HCT116 (cell line): ENCODE measurements at regions not wholly inside any gene's neighbourhood (a gene's known extent, or its start where the extent isn't known, plus 50 kb on each side); places are given as distances from the start of the nearest gene placed in this dataset.

Experiments used
- CEBPB ChIP-seq: IDR thresholded peaks from 2 replicates; pipeline ENCODE4 v1.6.1; 2012; ENCODE audit warnings: low read depth
- EZH2 ChIP-seq: fragments of 200-600 bp; sonication (generic); IDR thresholded peaks from 2 replicates; pipeline ENCODE4 v1.6.1; 2017; ENCODE audit warnings: antibody characterized with exemption, mixed run types
- JUND ChIP-seq: IDR thresholded peaks from 2 replicates; pipeline ENCODE4 v1.6.1; 2012
- POLR2AphosphoS5 ChIP-seq: IDR thresholded peaks from 2 replicates; pipeline ENCODE4 v1.6.1; 2011; ENCODE audit warnings: mild to moderate bottlenecking, low read depth, low read length, moderate library complexity
- RAD21 ChIP-seq: IDR thresholded peaks from 2 replicates; pipeline ENCODE4 v1.6.1; 2012; ENCODE audit warnings: low read depth, mild to moderate bottlenecking
- YY1 ChIP-seq: IDR thresholded peaks from 2 replicates; pipeline ENCODE4 v1.6.1; 2011; ENCODE audit warnings: low read length, low read depth, moderate library complexity, mild to moderate bottlenecking; ENCODE audit not compliant: insufficient replicate concordance; ENCODE audit errors: extremely low read depth

DNA sequence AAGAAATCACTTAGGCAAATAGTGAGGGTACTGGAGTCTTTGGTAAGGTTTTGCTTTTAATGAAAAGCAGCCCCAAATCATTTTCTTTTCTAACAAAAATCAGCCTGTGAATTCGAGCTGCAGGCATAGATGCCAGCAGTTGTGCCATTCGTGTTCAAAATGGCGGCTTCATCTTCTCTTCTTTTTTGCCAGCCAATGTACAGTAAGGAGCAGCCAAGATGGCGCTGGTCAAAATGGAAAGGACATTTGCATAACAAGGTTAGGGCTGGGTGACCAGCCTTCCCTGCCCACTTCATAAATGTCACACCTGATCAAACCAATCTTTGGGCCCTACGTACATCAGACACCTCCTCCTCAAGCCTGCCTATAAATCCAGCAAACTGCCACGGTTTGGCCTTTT, 100.2 kb upstream of the RGS1 start:
- no peak for TF ChIP-seq JUND
- TF ChIP-seq YY1 = no peak
- TF ChIP-seq EZH2 = no peak
- no peak for TF ChIP-seq CEBPB
- TF ChIP-seq RAD21 = no peak
- no peak for TF ChIP-seq POLR2AphosphoS5
